Tibial nerve (tissue), 4 donors: ENCODE measurements at regions not wholly inside any gene's neighbourhood (a gene's known extent, or its start where the extent isn't known, plus 50 kb on each side); places are given as distances from the start of the nearest gene placed in this dataset.

Source experiments
- EP300 ChIP-seq, 2 donors: sonication (generic); formaldehyde crosslinking; IDR thresholded peaks; one replicate each; pipeline ENCODE4 v1.6.1; 2017; ENCODE audit warnings: antibody characterized with exemption in 2 of 2, mild to moderate bottlenecking in 1 of 2
- POLR2A ChIP-seq, 2 donors: fragments of 450-650 bp; IDR thresholded peaks; one replicate each; pipeline ENCODE4 v1.6.1; 2017; ENCODE audit warnings: antibody characterized with exemption in 2 of 2, mild to moderate bottlenecking in 2 of 2, moderate library complexity in 2 of 2
- TF ChIP-seq, protein P1 (sequence below), 5 experiments: fragments of 200-600 bp in 3 of 5; fragments of 450-650 bp in 2 of 5; sonication (generic) in 3 of 5; IDR thresholded peaks; one replicate each; pipeline ENCODE4 v1.5.1; 2016 to 2019; ENCODE audit warnings: antibody characterized with exemption in 5 of 5, mild to moderate bottlenecking in 3 of 5, moderate library complexity in 2 of 5

DNA sequence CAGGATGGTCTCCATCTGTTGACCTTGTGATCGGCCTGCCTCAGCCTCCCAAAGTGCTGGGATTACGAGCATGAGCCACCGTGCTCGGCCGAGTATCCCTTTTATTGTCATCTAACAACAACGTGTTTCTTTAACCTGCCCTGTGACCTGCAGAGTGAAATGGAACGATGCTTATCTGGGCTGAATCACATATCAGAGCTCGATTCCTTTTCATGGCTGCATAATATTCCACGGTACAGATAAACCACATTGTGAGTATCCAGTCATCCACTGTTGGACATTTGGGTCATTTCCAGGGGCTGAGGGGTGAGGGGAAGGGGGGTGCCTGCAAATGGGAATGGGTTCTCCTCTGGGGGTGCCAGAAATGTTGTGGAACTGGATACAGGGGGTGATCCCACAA, 260.0 kb downstream of the ASMT start:
- no peak for TF ChIP-seq EP300 (IDR thresholded peaks at IDR 0.05)
- TF ChIP-seq, protein P1, sequence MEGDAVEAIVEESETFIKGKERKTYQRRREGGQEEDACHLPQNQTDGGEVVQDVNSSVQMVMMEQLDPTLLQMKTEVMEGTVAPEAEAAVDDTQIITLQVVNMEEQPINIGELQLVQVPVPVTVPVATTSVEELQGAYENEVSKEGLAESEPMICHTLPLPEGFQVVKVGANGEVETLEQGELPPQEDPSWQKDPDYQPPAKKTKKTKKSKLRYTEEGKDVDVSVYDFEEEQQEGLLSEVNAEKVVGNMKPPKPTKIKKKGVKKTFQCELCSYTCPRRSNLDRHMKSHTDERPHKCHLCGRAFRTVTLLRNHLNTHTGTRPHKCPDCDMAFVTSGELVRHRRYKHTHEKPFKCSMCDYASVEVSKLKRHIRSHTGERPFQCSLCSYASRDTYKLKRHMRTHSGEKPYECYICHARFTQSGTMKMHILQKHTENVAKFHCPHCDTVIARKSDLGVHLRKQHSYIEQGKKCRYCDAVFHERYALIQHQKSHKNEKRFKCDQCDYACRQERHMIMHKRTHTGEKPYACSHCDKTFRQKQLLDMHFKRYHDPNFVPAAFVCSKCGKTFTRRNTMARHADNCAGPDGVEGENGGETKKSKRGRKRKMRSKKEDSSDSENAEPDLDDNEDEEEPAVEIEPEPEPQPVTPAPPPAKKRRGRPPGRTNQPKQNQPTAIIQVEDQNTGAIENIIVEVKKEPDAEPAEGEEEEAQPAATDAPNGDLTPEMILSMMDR (IDR thresholded peaks at IDR 0.05), result no peak
- no peak for TF ChIP-seq POLR2A (IDR thresholded peaks at IDR 0.05)
